ENCODE measurements at regions not wholly inside any gene's neighbourhood (a gene's known extent, or its start where the extent isn't known, plus 50 kb on each side); places are given as distances from the start of the nearest gene placed in this dataset.

DNA sequence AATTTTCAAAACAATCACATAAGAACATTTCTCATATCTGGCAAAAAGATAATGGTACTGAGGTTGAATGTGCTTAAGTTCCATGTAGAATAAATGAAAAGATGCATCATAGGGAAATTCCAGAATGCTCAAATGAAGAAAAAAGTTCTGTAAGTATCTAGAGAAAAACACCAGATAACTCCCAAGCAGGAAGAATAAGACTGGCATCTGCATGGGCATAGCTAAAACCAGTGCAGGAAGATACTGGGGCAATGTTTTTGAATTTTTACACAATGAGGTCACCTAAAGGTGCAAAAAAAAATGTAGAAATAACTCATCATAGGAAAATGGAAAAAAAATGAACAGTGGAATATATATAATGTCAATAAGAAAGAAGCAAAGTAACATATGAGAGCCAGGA lies 275.2 kb downstream of the BAMBI start (continued):
- TF ChIP-seq, protein P1, sequence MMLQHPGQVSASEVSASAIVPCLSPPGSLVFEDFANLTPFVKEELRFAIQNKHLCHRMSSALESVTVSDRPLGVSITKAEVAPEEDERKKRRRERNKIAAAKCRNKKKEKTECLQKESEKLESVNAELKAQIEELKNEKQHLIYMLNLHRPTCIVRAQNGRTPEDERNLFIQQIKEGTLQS (IDR thresholded peaks at IDR 0.05) = no peak
- no peak for TF ChIP-seq HNF4G (IDR thresholded peaks at IDR 0.05)

DNA sequence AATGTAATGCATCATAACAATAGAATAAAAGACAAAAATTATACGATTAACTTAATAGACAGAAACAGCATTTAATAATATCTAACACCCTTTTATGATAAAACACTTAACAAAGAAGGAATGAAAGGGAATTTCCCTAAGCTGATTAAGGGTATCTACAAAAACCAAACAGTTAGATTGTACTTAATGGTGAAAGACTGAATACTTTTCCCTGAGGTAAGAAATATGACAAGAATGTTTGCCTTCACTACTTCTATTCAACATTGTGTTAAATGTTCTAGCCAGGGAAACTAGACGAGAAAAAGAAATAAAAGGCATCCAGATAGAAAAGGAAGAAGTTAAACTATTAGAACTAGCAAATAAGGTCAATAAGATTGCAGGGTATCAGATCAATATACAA lies 276.9 kb downstream of the BAMBI start:
- no peaks in the 10 kb centered on the region for H3K27me3 ChIP-seq (ENCODE audit: control insufficient read depth in 4 of 4, insufficient read depth in 4 of 4, low read length in 3 of 4)
- no peak overlapping the region for H3K27ac ChIP-seq (ENCODE audit: low read depth in 1 of 2, low read length in 2 of 2)
- no peaks in the 10 kb centered on the region for H3K4me1 ChIP-seq (ENCODE audit: control insufficient read depth in 4 of 4, insufficient read depth in 4 of 4, low read length in 3 of 4)
- no peak overlapping the region for H3K4me3 ChIP-seq (ENCODE audit: low read depth in 1 of 3, low read length in 3 of 3)
- H3K9me3 ChIP-seq (ENCODE audit: control insufficient read depth in 4 of 4, low read length in 3 of 4) = no peaks in the 10 kb centered on the region
- no peak overlapping the region for H3K9ac ChIP-seq (ENCODE audit: low read depth in 1 of 2, low read length in 2 of 2)
- no peaks in the 10 kb centered on the region for H3K36me3 ChIP-seq (ENCODE audit: control insufficient read depth in 4 of 4, insufficient read depth in 3 of 4, low read depth in 1 of 4, low read length in 3 of 4)
- TF ChIP-seq NR2F2 (IDR thresholded peaks at IDR 0.05) (no peak), EGR1 (IDR thresholded peaks at IDR 0.05; ENCODE audit: low read depth in 2 of 2) (no peak), RAD21 (IDR thresholded peaks at IDR 0.05) (no peak), JUND (IDR thresholded peaks at IDR 0.05) (no peak), TAF1 (conservative IDR thresholded peaks at IDR 0.05) (no peak), YY1 (IDR thresholded peaks at IDR 0.05) (no peak), FOXA1 (IDR thresholded peaks at IDR 0.05) (no peak), GABPA (IDR thresholded peaks at IDR 0.05 in 1 of 2, conservative IDR thresholded peaks at IDR 0.05 in 1 of 2) (no peak), SP1 (IDR thresholded peaks at IDR 0.05) (no peak), RXRA (IDR thresholded peaks at IDR 0.05) (no peak), HNF4G (IDR thresholded peaks at IDR 0.05) (no peak), HNF4A (conservative IDR thresholded peaks at IDR 0.05) (no peak), FOXA2 (IDR thresholded peaks at IDR 0.05) (no peak)
- TF ChIP-seq, protein P2, sequence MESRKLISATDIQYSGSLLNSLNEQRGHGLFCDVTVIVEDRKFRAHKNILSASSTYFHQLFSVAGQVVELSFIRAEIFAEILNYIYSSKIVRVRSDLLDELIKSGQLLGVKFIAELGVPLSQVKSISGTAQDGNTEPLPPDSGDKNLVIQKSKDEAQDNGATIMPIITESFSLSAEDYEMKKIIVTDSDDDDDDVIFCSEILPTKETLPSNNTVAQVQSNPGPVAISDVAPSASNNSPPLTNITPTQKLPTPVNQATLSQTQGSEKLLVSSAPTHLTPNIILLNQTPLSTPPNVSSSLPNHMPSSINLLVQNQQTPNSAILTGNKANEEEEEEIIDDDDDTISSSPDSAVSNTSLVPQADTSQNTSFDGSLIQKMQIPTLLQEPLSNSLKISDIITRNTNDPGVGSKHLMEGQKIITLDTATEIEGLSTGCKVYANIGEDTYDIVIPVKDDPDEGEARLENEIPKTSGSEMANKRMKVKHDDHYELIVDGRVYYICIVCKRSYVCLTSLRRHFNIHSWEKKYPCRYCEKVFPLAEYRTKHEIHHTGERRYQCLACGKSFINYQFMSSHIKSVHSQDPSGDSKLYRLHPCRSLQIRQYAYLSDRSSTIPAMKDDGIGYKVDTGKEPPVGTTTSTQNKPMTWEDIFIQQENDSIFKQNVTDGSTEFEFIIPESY (IDR thresholded peaks at IDR 0.05) = no peak
- TF ChIP-seq, protein P1 (IDR thresholded peaks at IDR 0.05) = no peak
- TF ChIP-seq, protein P3, sequence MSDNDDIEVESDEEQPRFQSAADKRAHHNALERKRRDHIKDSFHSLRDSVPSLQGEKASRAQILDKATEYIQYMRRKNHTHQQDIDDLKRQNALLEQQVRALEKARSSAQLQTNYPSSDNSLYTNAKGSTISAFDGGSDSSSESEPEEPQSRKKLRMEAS (IDR thresholded peaks at IDR 0.05) = no peak
- TF ChIP-seq, protein P4, sequence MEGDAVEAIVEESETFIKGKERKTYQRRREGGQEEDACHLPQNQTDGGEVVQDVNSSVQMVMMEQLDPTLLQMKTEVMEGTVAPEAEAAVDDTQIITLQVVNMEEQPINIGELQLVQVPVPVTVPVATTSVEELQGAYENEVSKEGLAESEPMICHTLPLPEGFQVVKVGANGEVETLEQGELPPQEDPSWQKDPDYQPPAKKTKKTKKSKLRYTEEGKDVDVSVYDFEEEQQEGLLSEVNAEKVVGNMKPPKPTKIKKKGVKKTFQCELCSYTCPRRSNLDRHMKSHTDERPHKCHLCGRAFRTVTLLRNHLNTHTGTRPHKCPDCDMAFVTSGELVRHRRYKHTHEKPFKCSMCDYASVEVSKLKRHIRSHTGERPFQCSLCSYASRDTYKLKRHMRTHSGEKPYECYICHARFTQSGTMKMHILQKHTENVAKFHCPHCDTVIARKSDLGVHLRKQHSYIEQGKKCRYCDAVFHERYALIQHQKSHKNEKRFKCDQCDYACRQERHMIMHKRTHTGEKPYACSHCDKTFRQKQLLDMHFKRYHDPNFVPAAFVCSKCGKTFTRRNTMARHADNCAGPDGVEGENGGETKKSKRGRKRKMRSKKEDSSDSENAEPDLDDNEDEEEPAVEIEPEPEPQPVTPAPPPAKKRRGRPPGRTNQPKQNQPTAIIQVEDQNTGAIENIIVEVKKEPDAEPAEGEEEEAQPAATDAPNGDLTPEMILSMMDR (IDR thresholded peaks at IDR 0.05; ENCODE audit: low read depth, low read length, missing input control) = no peak
- TF ChIP-seq, protein P5, sequence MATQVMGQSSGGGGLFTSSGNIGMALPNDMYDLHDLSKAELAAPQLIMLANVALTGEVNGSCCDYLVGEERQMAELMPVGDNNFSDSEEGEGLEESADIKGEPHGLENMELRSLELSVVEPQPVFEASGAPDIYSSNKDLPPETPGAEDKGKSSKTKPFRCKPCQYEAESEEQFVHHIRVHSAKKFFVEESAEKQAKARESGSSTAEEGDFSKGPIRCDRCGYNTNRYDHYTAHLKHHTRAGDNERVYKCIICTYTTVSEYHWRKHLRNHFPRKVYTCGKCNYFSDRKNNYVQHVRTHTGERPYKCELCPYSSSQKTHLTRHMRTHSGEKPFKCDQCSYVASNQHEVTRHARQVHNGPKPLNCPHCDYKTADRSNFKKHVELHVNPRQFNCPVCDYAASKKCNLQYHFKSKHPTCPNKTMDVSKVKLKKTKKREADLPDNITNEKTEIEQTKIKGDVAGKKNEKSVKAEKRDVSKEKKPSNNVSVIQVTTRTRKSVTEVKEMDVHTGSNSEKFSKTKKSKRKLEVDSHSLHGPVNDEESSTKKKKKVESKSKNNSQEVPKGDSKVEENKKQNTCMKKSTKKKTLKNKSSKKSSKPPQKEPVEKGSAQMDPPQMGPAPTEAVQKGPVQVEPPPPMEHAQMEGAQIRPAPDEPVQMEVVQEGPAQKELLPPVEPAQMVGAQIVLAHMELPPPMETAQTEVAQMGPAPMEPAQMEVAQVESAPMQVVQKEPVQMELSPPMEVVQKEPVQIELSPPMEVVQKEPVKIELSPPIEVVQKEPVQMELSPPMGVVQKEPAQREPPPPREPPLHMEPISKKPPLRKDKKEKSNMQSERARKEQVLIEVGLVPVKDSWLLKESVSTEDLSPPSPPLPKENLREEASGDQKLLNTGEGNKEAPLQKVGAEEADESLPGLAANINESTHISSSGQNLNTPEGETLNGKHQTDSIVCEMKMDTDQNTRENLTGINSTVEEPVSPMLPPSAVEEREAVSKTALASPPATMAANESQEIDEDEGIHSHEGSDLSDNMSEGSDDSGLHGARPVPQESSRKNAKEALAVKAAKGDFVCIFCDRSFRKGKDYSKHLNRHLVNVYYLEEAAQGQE (IDR thresholded peaks at IDR 0.05) = no peak
- no peak for DNase-seq (ENCODE audit: low spot score)
- 91% methylated on average over 2 of the region's 2 CpGs for WGBS
